NCI-H510A (cell line): ENCODE measurements at regions not wholly inside any gene's neighbourhood (a gene's known extent, or its start where the extent isn't known, plus 50 kb on each side); places are given as distances from the start of the nearest gene placed in this dataset.

Experiments used
- DNase-seq: peaks from one replicate; lab custom pipeline; 2025; lab: John Stamatoyannopoulos, UW

DNA sequence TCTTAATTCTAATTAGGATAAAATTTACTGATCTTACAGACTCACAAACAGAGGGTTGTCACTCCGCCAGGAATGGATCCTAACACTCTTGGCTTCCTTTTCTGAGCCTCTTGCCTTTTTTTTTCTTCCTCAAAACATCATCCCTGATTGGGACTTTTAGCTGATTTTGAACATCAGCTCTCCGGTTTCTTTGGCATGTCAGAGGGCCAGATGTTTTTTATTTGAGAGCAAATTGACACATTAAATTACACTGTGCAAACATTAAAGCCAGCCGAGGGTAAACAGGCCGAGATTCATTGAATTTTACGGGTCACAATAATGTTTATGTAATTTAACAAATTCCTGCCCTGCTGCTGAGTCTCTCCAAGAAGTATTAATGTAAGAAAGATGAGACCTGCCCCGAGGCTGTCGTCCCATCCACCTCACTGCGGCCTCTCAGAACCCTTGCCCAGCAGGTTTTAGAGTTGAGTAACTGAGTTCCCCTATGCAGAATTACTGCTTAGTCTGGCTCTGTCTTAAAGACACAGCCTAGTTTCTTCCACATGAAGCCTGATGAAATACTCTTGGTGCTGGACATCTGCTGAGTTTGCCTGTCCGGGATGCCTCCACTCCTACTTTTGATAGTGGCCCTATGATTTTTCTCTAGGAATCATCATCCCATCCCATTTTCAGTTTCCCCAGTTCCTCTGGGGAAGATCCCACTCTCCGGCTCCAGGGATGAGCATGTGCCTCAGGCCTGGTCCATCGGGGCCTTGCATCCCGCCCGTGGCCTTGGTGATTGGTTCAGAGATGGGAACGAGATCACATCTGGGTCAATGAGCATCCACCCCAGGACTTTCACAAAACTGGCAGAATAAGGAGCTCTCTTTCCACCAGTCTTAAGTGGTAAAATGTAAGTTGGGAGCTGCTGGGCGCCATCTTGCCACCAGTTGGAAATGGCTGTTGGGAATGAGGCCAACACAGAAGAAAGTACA, 226.6 kb upstream of the TLE3 start:
- no peak for DNase-seq

DNA sequence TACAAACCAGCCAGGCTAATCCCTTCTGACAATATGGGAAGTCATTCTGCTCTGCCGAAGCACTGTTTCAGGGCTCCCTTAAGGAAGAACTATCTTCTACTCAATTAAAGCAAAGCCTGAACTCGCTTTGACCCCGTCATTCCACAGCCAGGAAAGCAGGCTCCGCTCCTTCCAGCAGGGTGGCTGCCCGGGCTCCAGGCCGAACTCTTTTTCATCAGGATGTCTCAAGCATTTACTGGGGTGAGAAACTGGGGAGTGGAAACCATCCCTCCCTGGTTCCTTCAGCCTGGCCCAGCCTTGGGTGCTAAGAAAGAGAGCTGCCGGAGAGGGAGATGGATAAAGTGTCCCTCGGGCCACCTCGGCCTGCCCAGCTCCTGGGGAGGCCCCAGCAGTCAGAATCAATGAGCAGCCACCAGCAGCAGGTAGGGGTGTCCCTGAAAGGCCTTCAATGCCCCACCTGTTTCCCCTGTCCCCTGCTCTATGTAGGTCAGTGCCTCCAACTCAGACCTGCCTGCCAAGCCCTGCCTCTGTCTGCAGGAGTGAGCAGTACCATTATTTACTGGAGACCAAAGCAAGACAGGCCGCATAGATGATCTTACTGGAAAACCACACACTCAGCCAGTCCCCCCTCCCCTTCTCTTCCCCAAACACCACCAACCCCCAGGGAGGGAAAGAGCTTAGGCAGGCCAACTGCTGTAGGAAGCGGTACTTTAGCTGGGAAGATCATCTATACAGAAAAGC, 225.6 kb upstream of the TLE3 start:
- DNase-seq, result no peak

DNA sequence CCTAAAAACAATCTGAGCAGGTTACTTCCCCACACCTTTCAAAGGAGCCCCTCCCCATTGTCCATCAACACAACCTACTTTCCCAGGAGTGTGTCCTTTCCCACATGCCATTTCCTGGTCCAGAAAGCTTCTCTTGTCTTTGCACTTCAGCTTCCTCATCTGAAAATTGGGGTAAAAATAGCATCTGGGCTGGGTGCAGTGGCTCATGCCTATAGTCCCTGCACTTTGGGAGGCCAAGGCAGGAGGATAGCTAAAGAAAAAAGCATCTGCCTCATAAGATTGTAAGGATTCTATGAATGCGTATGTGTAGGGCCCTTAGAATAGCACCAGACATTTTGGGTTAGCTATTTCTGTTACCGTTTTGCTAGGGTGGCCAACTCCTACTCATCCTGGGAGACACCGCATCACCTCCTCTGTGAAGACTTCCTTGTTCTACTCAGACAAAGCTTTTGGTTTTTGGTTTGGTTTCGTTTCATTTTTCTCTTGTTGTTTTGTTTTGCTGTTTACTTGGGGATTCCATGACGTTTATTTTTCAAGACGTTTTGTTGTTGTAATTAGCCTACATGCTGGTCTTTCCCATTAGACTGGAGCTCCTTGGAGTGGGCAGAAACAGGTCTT, 224.4 kb upstream of the TLE3 start:
- no peak for DNase-seq

DNA sequence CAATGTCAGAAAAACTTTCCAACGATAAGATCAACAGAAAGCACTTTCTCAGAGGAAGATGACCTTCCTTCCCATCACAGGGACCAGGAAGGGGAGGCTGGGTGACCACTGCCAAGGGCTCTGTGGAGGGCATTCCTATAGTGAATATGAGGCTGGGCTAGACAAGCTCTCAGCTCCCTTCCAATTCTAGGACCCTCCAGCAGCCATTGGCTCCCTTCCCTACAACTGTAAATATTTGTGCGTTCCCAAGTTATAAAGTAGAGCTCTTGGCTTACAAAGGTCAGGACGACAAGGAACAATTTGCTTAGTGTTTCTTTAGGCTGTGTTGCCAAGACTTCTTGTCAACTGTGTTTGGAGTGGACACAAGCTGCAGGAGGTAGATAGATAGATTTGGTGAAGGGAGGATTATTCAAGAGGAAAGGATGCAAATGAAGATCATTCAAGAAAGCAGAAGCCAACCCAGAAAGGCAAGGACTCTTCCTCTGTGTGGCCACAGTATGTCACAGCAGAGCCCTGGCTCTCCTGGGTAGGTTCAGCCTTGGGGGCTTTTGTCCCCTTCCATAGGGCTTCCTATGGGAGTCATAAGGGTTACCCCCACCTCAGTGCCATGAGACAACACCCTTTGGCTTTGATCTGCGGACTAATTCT, 223.6 kb upstream of the TLE3 start:
- DNase-seq, result no peak

DNA sequence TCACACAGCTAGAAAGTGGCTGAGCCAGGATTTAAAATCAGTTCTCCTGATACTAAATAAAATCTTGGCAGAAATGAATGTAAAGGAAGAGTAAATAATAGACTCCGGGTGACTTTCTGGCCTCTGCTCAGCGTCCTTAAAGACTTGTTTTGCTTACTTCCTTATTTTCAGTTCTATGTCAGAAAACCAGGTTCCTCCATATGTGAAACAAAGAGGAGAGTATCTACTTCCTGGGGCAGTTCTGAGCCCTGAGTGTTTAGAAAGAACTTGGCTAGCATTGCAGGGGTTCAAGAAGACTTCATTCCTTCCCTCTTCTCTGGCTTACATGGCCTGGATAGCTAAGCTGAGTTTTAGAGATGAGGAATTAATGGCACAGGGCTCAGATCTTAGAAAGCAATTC, 222.8 kb upstream of the TLE3 start:
- no peak for DNase-seq

DNA sequence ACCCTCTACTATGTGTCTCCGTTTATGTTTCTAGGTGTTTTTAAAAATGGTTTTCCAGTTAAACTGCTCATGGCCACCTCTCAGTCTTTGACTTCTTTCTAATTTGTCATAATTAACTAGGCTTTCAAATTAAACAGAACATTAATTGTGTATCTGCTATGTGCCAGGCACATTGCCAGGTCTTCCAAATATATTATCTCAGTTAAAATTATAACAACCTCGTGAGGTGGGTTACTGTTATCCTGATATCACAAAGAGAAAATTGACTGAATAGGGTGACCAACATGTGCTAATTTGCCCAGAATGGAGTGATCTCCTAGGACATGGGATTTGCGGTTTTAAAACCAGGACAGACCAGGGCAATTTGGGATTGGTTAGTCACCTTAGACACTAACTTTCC, 222.4 kb upstream of the TLE3 start:
- DNase-seq, result no peak

DNA sequence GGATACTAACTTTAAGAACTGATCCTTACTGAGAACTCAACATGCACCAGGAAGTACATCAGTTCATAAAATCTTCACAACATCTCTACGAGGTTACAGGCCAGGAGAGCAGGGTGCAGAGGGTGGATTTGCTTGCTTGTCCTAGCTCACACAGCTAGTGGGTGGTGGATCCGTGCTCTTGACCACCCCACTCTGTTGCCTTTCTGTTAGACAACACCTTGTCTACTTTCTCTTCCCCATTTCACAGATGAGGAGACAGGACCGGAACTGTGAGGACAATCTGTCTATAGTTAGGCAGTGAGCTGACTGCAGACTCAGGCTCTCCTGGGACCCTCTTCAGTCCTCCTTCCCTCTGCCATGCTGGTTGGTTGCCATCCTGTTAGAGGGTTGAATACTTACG, 221.7 kb upstream of the TLE3 start:
- DNase-seq, result no peak

DNA sequence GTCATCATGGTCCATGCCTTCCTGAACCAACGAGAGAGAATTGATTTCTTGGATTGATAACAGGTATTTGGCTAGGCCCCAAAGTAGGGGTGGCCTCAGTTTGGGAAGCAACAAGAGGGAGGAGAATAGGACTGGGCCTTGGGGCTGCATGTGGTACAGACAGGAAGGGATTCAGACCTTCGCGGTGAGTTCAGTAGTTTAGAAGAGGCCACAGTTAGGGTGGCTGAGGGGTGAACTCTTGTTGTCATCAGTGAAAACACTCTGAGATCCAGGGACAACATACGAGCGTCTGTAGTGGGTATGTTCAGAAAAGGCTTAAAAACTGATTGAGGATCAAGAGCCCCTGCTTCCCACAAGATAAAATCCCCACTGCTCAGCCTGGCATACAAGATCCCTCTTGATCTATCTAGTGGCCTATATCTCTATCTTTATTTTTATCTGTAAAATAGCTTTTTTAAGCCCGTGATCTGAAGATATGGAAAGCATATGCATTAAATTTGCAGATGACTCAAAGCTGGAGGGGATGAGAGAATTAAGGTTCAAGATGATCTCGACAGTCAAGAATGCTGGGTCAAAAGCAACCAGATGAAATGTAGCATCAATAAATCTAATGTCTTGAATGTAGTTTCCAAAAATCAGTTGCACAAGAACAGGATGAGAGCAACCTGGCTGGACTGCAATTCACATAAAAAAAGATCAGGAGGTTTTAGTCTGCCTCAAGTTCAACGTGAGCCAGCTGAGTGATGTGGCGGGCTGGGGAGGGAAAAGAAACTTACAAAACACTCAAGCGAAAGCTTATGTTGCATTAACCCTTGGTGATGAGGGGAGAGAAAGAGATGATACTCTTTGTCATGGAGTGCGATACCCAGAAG, 221.1 kb upstream of the TLE3 start:
- DNase-seq, result no peak

DNA sequence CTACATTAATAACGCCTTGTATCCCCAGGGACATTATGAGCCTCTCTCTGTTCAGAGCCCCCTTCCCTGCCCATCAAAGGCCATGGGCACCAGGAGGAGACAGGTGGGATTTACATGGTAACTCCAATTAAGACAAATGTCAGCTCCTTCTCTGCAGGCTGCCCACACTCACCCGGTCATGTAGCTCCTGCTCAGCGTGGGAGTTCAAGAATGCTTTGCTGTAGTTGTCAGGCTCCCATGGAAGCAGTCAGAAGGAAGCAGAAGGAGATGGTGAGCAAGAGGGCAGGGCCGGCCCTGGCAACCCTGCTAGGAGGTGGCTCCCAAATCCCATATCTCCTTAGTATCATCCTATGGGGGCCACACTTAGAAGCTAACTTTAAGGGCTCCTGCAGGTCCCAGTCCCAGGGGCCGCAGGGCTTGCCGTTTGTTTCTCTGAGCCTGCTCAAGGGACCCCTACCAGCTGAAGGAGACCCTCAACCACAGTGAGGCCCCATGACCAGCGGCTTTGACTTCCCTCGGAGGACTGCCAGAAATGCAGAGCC, 218.4 kb upstream of the TLE3 start:
- DNase-seq, result no peak

DNA sequence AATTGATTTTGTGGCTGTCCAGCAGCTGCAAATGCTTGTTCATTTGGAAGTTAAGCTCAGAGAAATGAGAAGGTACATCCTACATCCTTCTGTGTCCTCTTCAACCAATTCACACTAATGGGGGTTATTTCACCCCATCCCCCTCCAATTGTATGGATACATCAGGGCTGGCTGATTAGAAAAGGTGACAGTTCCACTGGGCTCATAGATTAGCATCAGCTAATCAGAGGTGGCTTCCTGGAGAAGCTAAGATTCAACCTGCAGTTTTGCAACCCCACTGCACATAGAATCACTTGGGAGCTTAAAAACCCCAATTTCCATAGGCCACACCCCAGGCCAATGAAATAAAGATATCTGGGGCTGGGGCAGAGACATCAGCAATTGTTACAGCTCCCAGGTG, 217.7 kb upstream of the TLE3 start:
- DNase-seq, result no peak

DNA sequence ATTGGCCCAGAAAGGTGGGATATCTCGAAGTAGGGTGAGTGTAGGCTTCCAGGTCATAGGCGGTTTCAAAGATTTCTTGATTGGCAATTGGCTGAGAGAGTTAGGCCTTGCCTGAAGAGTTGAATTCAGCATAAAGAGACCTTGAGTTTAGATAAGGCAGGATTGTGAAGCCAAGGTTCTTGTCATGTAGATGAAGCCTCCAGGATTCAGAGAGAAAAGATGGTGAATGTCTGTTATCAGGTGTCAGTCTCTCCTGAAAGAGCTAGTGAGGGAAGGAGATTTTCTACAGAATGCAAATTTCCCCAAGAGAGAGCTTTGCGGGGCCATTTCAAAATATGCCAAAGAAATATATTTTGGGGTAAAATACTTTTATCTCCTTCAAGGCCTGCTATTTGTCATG, 217.0 kb upstream of the TLE3 start:
- no peak for DNase-seq

DNA sequence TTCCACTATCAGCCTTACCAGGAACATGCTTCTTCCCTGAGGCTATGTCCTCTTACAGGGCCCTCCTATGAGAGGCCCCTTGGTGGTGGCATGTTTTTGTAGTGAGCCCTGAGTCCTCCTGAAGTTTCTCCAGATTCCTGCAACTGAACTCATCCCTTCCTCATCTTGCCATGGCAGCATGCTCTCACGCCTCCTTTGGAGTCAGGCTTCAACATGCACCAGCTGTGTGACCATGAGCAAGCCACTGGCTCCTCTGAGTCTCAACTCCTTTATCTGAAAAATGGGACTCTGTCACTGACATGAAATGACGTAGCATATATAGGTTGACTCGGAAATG, 216.3 kb upstream of the TLE3 start:
- no peak for DNase-seq

DNA sequence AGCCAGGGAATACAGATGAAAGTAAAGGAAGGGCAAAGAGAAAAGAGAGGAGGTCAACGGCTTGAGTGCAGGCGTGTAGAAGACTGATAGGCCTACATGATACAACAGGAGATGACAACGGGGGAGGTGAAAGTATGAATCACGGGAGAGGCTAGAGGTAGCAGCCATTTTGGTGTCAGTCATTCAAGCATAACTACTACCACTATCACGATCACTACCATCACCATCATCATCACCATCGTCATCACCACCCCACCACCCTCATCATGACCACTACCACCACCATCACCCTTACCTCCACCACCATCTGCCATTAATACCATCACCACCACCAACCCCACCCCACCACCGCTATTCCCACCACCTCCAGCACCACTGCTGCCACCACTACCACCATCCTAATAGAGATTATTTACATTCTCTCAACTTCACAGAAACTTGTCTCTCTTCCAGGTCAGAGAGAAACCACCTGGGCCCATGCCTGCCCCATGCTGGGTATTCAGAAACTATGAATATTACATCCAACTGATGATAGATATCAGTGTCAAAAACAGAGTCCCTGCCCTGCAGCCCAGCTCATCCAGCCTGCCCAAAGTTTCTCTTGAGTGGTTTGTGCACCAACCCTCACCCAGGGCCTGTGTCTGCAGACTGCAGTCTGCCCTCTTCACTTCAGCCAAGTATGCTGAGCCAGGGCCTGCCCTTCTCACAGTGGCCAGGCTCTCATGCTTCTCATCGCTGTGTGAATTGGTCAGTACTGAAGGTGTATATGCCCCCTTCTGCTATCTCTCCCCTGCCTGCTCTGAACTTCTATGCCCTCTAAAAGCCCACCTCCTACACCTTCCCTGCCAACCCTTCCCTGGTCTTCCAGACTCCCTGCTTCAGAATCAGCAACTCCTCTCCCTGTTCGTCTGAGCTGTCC, 215.6 kb upstream of the TLE3 start:
- no peak for DNase-seq

DNA sequence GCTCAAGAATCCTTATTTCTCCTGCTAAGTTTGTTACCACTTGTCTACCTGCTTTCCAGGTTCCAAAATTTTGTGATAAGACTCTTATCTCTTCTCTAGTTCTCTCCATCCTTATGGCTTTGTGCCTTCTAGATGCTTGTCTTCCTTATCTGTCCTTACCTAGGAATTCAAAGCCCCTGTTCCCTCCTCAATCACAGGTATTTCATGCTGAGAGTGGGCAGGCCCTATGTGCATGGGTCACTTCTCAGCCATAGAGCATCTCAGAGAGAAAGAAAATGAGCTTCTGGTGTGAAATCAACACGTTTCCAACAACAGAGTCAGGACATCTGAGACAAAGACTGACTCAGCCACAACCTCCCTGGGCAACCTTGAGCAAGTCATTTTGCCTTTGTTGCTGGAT, 214.1 kb upstream of the TLE3 start:
- no peak for DNase-seq

DNA sequence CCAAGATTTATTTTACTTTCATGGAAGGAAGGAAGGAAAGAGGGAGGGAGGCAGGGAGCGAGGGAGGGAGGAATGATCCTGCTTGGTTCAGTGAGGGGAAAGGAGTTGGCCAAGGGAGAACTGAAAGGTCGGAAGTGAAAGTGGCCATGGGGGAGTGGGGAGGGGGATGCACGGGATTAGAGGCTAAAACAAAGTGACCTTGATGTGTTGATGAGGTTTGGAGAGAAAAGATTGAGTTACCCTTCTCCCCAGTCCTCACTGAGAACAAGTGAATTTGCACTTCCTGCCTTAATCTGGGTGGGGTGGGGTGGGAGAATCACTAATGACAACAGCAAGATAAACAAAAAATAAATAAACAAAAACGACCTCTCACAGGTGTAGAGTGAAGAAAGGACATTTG, 212.0 kb upstream of the TLE3 start:
- DNase-seq, result no peak

DNA sequence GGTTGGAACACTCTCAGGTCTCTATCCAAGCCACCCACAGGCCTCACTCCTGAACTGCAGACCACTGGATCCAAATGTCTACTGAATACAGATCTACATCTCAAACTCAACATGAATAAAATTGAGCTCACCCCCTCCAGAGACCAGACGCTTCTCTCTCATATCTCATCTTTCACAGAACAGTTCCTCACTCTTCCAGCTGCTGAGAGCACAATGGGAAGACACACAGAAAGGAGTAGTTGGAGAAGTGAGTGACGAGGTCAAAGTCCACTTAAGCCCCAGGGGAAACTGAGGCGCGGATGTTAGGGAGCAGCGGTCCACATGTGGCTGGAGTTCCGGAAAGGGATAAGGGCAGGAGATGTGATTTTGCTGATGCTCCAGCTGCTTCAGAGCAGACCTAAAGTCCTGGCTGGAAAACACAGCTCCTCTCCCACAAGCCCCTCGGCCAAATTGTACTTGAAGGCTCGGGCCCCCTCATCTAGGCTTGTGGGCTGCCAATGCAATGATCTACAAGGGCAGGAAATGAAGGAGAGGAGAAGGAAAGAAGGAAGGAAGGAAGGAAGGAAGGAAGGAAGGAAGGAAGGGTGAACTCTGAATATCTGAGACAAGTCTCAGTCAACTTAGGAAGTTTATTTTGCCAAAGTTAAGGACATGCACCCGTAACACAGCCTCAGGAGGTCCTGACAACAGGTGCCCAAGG, 211.2 kb upstream of the TLE3 start:
- DNase-seq, result no peak

DNA sequence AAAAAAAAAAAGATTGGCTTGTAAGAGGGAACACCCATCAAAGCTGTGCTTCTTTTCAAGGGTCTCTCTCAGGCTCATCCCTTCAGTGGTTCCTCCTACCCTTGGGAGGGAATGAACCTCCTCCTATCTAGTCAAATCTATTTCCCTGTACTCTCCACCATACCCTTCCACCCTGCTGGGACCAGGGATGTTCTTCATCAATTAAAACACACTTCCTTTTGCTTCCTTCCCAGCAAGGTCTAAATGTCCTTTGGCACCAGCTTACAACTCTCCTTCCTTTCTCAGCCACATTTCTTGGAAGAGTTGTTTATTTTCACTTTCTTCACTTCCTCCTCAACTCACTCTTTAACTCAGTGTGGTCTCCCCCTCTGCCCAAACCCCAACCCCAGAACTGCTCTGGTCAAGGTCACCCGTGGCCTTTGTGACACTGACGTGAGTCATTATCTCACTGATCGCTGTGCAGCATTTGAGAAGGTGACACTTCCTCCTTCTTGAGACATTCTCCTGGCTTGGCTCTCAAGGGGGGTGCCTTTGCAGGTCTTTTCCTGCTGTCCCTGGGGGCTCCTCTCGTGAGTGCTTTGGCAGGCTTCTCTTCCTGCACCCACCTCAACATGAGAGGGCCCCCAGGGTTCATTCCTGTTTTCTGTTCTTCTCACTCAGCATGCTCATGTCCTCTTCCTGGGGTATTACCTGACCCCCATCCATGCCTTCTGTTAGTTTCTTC, 210.5 kb upstream of the TLE3 start:
- DNase-seq, result no peak

DNA sequence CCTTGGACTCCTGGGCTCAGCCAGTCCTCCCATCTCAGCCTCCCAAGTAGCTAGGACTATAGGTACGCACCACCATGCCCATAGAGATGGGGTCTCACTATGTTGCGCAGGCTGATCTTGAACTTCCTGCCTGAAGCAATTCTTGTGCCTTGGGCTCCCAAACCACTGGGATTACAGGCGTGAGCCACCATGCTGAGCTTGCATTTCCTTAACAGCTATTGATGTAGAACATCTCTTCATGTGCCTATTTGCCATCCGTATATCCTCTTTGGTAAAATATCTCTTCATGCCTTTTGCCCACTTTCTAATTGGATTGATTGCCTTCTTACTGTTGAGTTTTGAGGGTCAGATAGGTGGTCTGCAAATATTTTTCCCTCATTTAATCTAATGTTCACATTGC, 208.9 kb upstream of the TLE3 start:
- DNase-seq, result no peak

DNA sequence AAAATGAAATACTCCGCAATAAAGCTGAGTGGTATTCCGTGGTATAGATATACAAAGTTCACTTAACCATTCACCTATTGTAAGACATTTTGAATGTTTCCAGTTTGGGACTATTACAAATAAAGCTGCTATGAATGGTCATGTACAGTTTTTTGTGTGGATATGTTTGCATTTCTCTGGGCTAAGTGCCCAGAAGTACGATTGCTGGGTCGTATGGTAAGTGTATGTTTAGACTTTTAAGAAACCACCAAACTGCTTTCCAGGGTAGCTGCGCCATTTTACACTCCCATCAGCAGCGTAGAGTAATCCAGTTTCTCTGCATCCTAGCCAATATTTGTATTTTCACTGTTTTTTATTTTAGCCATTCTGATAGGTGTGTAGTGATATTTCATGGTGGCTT, 208.4 kb upstream of the TLE3 start:
- DNase-seq, result no peak
